CD4-positive, alpha-beta T cell treated with Interleukin-4 for 1 hour (primary cell): ENCODE measurements at regions not wholly inside any gene's neighbourhood (a gene's known extent, or its start where the extent isn't known, plus 50 kb on each side); places are given as distances from the start of the nearest gene placed in this dataset.

ENCODE experiments used
- DNase-seq, 2 donors: peaks; one replicate each; pipeline ENCODE4 v3.0.0-alpha.2; 2020 to 2022

DNA sequence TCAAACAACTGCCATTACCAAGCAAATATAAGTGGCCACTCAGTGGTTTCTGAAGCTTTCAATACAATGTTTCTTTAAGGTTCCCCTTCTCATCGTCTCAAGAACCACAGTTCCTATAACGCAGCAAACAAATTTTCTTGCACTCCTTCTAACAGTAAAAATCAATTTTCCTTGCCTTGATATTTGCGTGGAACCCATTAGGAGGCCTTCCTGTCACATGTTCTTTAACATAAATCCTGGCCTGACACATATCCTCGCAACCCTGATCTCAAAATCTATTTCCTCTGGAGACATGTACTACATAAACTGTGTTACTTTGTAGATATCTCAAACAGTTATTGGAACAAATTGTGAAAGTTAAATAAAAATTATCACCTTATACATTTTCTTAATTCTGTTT, 65.9 kb upstream of the MANEA start:
- DNase-seq, result no peak

GRCh38 chr6:95515975-95516374, 61.4 kb upstream of the MANEA start:
- DNase-seq, result no peak

- no peak for DNase-seq
These were observed 60.3 kb upstream of the MANEA start for GRCh38 chr6:95517004-95517403.

GRCh38 chr6:95517568-95517967, 59.8 kb upstream of the MANEA start:
- no peak for DNase-seq

DNA sequence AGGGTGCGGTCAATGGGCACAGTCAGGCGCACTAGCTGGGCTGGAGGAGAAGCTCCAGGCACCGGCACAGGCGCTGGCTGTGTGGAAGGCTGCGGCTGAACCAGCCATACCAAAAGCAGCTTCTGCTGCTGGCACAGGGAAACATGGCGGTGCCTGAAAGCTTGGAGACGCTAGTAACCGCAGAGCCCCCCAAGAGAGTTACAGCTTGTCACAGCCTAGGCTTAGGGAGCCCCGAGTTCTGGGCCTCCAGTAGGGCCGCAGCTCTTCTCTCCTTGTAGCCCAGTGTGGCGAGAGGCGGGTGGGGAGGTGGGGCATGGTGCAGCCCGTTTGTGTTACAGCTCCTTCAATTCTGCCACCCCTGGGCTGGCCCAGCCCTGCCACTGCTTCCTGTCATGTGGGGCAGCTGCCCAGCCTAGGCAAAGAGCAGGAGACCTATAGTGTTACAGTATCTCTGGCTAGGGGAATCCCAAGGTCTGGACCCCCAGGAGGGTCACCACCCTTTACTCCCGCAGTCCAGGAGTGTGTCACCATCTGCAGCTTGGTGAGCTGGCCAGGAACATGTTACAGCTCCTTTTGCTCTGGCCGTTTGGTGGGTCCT, 58.6 kb upstream of the MANEA start:
- no peak for DNase-seq

- no peak for DNase-seq
These were observed 57.9 kb upstream of the MANEA start for GRCh38 chr6:95519228-95520037.

GRCh38 chr6:95521181-95521580, 56.2 kb upstream of the MANEA start:
- no peak for DNase-seq
